K562 (cell line): ENCODE measurements at regions not wholly inside any gene's neighbourhood (a gene's known extent, or its start where the extent isn't known, plus 50 kb on each side); places are given as distances from the start of the nearest gene placed in this dataset.

Source experiments
- CAMTA2 ChIP-seq: fragments of 250-450 bp; sonication (Bioruptor Pico); conservative IDR thresholded peaks from 2 replicates; pipeline ENCODE4 v1.5.1; 2022
- CGGBP1 ChIP-seq: fragments of 250-450 bp; sonication (Bioruptor Pico); IDR thresholded peaks from 2 replicates; pipeline ENCODE4 v1.9.0; 2021; ENCODE audit warnings: mild to moderate bottlenecking
- DDX20 ChIP-seq: fragments of 450-650 bp; IDR thresholded peaks from 2 replicates; pipeline ENCODE4 v1.6.1; 2016; ENCODE audit warnings: missing genetic modification characterization, low read depth, mild to moderate bottlenecking, missing compliant biosample characterization, moderate library complexity
- EGR1 ChIP-seq: fragments of 450-650 bp; conservative IDR thresholded peaks from 2 replicates; pipeline ENCODE4 v1.6.1; 2017; ENCODE audit warnings: mild to moderate bottlenecking
- FUS ChIP-seq: fragments of 200-400 bp; formaldehyde crosslinking; optimal IDR thresholded peaks from 2 replicates; pipeline ENCODE3; 2017; ENCODE audit warnings: low read depth, low read length
- GTF2E2 ChIP-seq: fragments of 200-800 bp; sonication (Bioruptor generic); IDR thresholded peaks from 2 replicates; pipeline ENCODE4 v1.6.1; 2016; ENCODE audit warnings: missing genetic modification characterization, missing compliant biosample characterization
- HOXB6 ChIP-seq: fragments of 250-450 bp; sonication (Bioruptor Pico); IDR thresholded peaks from 2 replicates; pipeline ENCODE4 v1.5.1; 2022; ENCODE audit warnings: mild to moderate bottlenecking, borderline replicate concordance
- JUNB ChIP-seq: fragments of 450-650 bp; formaldehyde crosslinking; conservative IDR thresholded peaks from 2 replicates; pipeline ENCODE4 v1.4.0; 2020; ENCODE audit warnings: mild to moderate bottlenecking
- PRDM10 ChIP-seq: fragments of 450-650 bp; IDR thresholded peaks from 2 replicates; pipeline ENCODE4 v1.6.1; 2018; ENCODE audit not compliant: partially characterized antibody
- PYGO2 ChIP-seq: fragments of 450-650 bp; IDR thresholded peaks from 2 replicates; pipeline ENCODE4 v1.6.1; 2016; ENCODE audit warnings: mild to moderate bottlenecking, missing genetic modification characterization, moderate library complexity, missing compliant biosample characterization
- RBM39 ChIP-seq: fragments of 200-400 bp; formaldehyde crosslinking; optimal IDR thresholded peaks from 2 replicates; pipeline ENCODE3; 2018; ENCODE audit warnings: low read depth, low read length
- SIX5 ChIP-seq, 2 experiments: IDR thresholded peaks; 2 replicates each; pipeline ENCODE4 v1.6.1; 2011; ENCODE audit warnings: low read length in 2 of 2, borderline replicate concordance in 1 of 2, low read depth in 1 of 2, mild to moderate bottlenecking in 1 of 2, moderate library complexity in 1 of 2; ENCODE audit not compliant: insufficient read depth in 1 of 2
- TAF7 ChIP-seq: fragments of 450-650 bp; IDR thresholded peaks from 2 replicates; pipeline ENCODE4 v1.6.1; 2016; ENCODE audit warnings: missing genetic modification characterization, missing compliant biosample characterization
- U2AF1 ChIP-seq: fragments of 200-400 bp; formaldehyde crosslinking; optimal IDR thresholded peaks from 2 replicates; pipeline ENCODE3; 2017; ENCODE audit warnings: mild to moderate bottlenecking, low read depth, low read length, moderate library complexity
- TF ChIP-seq, protein P1 (sequence below), 2 experiments: fragments of 450-650 bp; IDR thresholded peaks; 2 replicates each; pipeline ENCODE4 v1.6.1; 2018; ENCODE audit warnings: mild to moderate bottlenecking in 2 of 2, low read depth in 1 of 2; ENCODE audit not compliant: partially characterized antibody in 2 of 2
- TF ChIP-seq, protein P2 (sequence below): fragments of 450-650 bp; IDR thresholded peaks from one replicate; pipeline ENCODE4 v1.6.1; 2018; ENCODE audit warnings: mild to moderate bottlenecking, moderate library complexity; ENCODE audit not compliant: partially characterized antibody
- TF ChIP-seq, protein P3 (sequence below): fragments of 450-650 bp; formaldehyde crosslinking; IDR thresholded peaks from 2 replicates; pipeline ENCODE4 v1.4.0; 2020; ENCODE audit warnings: mild to moderate bottlenecking

GRCh38 chr10:78302989-78303854 lies 269.6 kb downstream of the RPS24 start (continued):
- TF ChIP-seq EGR1 (peak; percentile 93), CGGBP1 (CRISPR knock-in tag) (no peak), SIX5 (IDR thresholded peaks at IDR 0.05; ENCODE audit: borderline replicate concordance in 1 of 2, insufficient read depth in 1 of 2, low read depth in 1 of 2, low read length in 2 of 2) (no peak), PRDM10 (no peak), TAF7 (tag) (no peak), HOXB6 (CRISPR knock-in tag) (no peak), CAMTA2 (no peak; the same call in 1 of the 2 replicates), JUNB (no peak), RBM39 (no peak), U2AF1 (no peak), GTF2E2 (tag) (no peak), FUS (no peak), PYGO2 (tag) (no peak), DDX20 (tag) (no peak)
- TF ChIP-seq, protein P1, sequence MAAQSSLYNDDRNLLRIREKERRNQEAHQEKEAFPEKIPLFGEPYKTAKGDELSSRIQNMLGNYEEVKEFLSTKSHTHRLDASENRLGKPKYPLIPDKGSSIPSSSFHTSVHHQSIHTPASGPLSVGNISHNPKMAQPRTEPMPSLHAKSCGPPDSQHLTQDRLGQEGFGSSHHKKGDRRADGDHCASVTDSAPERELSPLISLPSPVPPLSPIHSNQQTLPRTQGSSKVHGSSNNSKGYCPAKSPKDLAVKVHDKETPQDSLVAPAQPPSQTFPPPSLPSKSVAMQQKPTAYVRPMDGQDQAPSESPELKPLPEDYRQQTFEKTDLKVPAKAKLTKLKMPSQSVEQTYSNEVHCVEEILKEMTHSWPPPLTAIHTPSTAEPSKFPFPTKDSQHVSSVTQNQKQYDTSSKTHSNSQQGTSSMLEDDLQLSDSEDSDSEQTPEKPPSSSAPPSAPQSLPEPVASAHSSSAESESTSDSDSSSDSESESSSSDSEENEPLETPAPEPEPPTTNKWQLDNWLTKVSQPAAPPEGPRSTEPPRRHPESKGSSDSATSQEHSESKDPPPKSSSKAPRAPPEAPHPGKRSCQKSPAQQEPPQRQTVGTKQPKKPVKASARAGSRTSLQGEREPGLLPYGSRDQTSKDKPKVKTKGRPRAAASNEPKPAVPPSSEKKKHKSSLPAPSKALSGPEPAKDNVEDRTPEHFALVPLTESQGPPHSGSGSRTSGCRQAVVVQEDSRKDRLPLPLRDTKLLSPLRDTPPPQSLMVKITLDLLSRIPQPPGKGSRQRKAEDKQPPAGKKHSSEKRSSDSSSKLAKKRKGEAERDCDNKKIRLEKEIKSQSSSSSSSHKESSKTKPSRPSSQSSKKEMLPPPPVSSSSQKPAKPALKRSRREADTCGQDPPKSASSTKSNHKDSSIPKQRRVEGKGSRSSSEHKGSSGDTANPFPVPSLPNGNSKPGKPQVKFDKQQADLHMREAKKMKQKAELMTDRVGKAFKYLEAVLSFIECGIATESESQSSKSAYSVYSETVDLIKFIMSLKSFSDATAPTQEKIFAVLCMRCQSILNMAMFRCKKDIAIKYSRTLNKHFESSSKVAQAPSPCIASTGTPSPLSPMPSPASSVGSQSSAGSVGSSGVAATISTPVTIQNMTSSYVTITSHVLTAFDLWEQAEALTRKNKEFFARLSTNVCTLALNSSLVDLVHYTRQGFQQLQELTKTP (IDR thresholded peaks at IDR 0.05; ENCODE audit: low read depth in 1 of 2, partially characterized antibody in 2 of 2), result no peak
- TF ChIP-seq, protein P2, sequence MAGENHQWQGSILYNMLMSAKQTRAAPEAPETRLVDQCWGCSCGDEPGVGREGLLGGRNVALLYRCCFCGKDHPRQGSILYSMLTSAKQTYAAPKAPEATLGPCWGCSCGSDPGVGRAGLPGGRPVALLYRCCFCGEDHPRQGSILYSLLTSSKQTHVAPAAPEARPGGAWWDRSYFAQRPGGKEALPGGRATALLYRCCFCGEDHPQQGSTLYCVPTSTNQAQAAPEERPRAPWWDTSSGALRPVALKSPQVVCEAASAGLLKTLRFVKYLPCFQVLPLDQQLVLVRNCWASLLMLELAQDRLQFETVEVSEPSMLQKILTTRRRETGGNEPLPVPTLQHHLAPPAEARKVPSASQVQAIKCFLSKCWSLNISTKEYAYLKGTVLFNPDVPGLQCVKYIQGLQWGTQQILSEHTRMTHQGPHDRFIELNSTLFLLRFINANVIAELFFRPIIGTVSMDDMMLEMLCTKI, result no peak
- TF ChIP-seq, protein P3, sequence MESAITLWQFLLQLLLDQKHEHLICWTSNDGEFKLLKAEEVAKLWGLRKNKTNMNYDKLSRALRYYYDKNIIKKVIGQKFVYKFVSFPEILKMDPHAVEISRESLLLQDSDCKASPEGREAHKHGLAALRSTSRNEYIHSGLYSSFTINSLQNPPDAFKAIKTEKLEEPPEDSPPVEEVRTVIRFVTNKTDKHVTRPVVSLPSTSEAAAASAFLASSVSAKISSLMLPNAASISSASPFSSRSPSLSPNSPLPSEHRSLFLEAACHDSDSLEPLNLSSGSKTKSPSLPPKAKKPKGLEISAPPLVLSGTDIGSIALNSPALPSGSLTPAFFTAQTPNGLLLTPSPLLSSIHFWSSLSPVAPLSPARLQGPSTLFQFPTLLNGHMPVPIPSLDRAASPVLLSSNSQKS, result no peak
